GDM1 (cell line): ENCODE measurements at regions not wholly inside any gene's neighbourhood (a gene's known extent, or its start where the extent isn't known, plus 50 kb on each side); places are given as distances from the start of the nearest gene placed in this dataset.
"Not testable (repeated sequence)": the region's sequence is repeated elsewhere in the genome, so short reads cannot be mapped to it uniquely, and the experiment has no call there.

Experiments
- DNase-seq: peaks from one replicate; lab custom pipeline; 2025; lab: John Stamatoyannopoulos, UW

GRCh38 chr6:97347111-97347510 lies 64.1 kb upstream of the MMS22L start:
- DNase-seq = no peak

- DNase-seq = no peak
Observed at GRCh38 chr6:97361286-97361685, 78.3 kb upstream of the MMS22L start.

GRCh38 chr6:97364327-97364726 lies 81.3 kb upstream of the MMS22L start:
- no peak for DNase-seq

- not testable (repeated sequence) for DNase-seq
Observed at GRCh38 chr6:97382071-97382470, 99.1 kb upstream of the MMS22L start.

GRCh38 chr6:97392735-97393134 lies 109.7 kb upstream of the MMS22L start:
- DNase-seq = no peak

GRCh38 chr6:97394160-97394748 lies 111.2 kb upstream of the MMS22L start:
- DNase-seq = peak; percentile 40

- DNase-seq = no peak
Observed at GRCh38 chr6:97396880-97397279, 113.9 kb upstream of the MMS22L start.

GRCh38 chr6:97399208-97399607 lies 116.2 kb upstream of the MMS22L start:
- DNase-seq = no peak

GRCh38 chr6:97401533-97401932 lies 118.5 kb upstream of the MMS22L start:
- no peak for DNase-seq

- no peak for DNase-seq
Observed at GRCh38 chr6:97405818-97406409, 122.9 kb upstream of the MMS22L start.

GRCh38 chr6:97406633-97407032 lies 123.6 kb upstream of the MMS22L start:
- no peak for DNase-seq

- DNase-seq = no peak
Observed at GRCh38 chr6:97411610-97412009, 128.6 kb upstream of the MMS22L start.

- no peak for DNase-seq
Observed at GRCh38 chr6:97412511-97412910, 129.5 kb upstream of the MMS22L start.

GRCh38 chr6:97422171-97422570 lies 139.2 kb upstream of the MMS22L start:
- no peak for DNase-seq

GRCh38 chr6:97423190-97423589 lies 140.2 kb upstream of the MMS22L start:
- no peak for DNase-seq

GRCh38 chr6:97427648-97428047 lies 144.6 kb upstream of the MMS22L start:
- DNase-seq = no peak

- no peak for DNase-seq
Observed at GRCh38 chr6:97437087-97437486, 154.1 kb upstream of the MMS22L start.

GRCh38 chr6:97438011-97438671 lies 155.1 kb upstream of the MMS22L start:
- DNase-seq = no peak

GRCh38 chr6:97440590-97441176 lies 157.7 kb upstream of the MMS22L start:
- DNase-seq = no peak

GRCh38 chr6:97443408-97444080 lies 160.5 kb upstream of the MMS22L start:
- no peak for DNase-seq

- DNase-seq = no peak
Observed at GRCh38 chr6:97445407-97445806, 162.4 kb upstream of the MMS22L start.

- no peak for DNase-seq
Observed at GRCh38 chr6:97449444-97449966, 166.5 kb upstream of the MMS22L start.
